ENCODE measurements at regions not wholly inside any gene's neighbourhood (a gene's known extent, or its start where the extent isn't known, plus 50 kb on each side); places are given as distances from the start of the nearest gene placed in this dataset.

DNA sequence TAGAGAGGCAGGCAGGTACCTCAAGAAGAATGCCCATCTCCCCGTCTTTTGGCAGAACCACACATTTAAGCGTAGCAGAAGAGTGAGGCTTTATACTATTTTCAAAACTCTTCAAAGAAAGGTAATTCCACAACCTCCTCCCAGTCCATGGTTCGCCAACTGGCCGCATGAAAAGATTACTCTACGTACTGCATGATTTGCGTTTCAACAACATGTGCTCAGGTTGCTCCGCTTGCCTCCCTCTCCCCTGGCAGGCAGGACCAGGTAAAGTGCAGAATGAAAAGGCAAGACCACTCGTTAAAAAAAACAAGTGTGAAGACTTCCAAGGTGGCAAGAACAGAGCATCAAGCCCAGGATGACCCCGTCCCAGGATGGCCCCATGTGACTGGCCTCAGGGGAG is 143.7 kb downstream of the SP3 start:
- no peak for DNase-seq (ENCODE audit: low read depth)

DNA sequence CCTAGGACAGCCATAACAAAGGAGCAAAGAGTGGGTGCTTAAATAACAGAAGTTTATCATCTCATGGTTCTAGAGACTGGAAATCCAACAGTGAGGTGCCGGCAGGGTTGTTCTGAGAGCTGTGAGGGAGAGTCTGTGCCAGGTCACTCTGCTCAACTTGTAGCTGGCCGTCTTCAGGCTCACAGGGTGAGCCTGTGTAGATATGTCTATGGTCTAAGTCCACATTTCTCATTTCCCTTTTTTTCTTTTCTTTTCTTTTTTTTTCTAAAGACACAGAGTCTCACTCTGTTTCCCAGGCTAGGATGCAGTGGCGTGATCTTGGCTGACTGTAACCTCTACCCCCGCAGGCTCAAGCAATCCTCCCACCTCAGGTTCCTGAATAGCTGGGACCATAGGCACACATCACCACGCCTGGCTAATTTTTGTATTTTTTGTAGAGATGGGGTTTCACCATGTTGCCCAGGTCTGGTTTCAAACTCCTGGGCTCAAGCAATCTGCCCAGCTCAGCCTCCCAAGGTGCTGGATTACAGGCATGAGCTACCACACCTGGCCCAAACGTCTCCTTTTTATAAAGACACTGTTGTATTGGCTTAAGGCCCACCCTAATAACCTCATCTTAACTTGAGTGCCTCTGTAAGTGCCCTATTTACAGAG is 142.2 kb downstream of the SP3 start:
- DNase-seq (ENCODE audit: low read depth): no peak

DNA sequence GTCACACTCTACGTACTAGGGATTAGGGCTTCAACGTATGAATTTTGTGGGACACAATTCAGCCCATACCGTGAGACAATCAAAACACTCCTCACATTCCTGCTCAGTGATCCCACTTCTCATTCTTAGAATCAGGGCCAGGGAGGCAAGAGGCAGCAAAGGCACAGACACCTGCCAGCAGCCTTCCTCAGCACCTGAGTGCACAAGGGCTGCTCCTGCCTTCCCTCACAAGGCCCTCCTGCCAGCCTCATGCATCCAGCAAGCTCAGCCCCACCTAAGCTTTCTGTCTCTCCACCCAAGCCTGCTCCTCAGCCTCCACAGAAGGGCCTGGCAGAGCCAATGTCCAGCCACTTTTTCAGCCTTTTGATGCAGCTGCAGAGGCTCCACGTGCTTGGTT is 141.6 kb downstream of the SP3 start:
- DNase-seq (ENCODE audit: low read depth): no peak

DNA sequence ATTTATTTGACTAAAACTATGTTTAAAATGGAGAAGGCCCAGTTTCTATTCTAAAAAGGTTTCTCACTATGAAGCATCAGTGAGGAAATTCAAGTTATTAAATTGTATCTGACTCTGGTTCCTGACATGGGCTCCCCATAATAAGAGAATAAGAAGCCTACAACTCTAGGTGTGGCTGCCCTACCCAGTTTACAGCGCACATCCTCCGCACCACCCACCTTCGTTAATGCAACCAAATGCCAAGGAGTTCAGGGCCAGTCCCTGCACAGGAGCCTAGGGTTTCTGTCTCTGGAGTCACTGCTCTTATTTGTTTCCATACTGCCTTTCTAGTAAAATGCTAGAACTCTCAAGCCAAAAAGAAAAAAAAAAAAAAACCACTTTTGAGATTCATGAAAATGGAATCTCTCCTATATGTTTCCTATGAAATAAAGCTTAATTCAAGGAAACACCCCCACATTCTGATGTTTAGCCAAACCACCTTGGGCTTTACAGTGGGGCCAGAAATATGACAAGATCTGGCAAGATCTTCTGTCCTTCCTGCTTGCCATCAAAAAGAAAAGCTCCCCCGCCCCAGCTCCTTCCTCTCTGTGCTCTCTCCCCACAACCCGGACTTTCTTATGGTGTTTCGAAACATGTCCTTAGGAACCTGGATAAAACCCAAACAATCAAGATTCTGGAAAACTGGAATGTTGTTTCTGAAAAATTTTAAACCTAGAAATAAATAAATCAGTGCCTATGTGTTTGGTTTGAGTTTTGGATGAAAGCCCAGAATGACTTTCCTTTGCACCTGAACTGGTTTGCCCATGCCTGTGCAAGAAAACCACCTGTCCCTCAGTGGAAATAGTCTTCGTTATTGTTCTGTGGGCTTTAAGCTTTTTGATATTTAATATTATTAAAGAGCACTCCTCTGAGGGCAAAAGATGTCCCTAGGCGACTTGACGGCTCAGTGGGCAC is 136.7 kb downstream of the SP3 start:
- no peak for DNase-seq (ENCODE audit: low read depth)

DNA sequence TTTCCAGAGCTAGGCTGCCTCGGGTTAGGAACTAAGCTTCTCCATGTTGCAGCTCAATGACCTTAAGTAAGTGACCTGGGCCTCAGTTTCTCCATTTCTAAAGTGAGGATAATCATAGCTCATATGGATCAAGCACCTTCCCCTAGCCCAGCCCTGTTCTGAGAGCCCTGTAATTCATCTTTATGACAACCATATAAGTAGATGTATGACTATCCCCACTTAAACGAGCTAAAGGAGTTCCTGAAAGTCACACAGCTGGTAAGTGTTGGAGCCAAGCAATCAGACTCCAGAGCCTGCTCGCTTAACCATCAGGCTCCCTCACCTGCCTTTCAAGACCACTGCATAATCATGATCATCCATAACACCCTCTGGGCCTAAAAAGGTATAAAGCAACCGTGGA is 135.4 kb downstream of the SP3 start:
- no peak for DNase-seq (ENCODE audit: low read depth)

DNA sequence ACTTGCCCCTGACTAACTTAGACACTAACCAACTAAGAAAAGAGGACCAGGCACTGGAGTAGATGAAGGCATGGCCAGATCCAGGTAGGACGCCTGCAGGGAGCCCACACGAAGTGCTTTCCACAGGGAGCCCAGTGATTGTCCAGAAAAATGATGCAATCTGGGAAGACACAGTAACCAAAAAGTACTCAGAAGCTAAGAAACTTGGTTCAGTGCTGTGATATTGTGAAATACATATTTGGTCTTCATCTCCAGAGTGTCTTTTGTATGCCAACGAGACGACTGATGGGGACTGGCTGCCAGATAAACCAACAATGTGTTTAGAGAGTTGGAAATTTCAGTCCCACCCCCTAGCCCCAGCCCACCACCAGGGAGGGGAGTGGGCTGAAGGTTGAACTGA is 135.0 kb downstream of the SP3 start:
- no peak for DNase-seq (ENCODE audit: low read depth)

DNA sequence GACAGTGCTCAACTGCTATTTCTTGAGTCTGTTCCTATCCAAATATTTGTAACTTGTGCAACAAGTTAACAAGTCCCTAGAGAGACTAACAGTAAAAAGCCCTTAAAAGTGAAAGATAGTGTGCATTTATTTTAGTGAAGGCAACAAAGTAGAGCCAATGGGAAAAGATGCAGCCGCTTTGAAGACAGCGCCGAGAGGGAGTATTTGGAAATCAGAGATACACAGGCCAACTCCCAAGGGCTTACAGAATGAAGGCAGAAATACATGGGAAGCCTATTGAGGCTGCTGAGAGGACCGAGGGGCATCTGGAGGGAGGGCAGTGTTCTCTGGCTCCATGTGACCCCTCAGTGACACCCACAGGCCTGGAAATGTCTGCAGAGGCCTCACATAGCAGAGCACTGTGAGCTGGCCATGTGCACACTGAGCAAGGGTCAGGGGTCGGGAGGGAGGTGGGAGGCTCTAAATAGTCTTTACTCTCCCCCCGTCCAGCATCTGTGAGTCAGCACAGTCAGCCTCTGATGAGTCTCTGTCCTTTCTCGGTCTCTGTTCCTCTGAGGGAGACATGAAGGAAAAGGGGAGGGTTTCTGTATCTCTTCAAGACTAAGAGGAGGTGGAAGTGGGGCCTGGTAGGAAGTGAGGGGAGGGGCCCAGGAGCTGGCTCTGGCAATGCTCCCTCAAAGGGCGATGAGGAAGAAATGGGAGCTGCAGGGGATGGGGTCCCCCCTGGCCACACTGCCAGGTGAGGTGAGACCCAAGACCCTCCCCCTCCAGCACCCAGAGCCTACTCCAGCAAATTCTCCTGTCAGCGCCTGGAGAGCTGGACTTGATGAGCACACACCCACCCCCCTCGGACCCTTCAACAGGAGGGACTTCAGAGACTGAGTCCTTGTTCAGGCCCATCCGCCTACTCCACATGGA is 133.6 kb downstream of the SP3 start:
- DNase-seq (ENCODE audit: low read depth): no peak

DNA sequence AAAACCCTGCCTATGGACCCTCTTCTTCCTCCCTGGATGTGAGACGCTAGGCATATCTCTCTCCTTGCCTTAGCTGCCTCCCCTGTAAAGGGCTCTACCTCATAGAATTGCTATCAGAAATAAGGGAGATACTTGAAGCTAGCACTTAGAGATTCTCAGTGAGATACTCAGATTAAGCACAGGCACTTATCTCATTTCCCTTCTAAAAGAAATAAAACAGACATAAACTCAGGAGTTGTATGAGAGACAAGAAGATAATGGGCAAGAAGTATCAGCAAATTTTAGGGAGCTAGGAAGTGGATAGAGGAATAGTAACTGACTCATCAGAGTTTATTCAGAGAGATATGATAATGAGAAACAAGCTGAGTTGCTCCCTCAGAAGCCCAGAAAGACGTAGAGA is 131.0 kb downstream of the SP3 start:
- DNase-seq (ENCODE audit: low read depth): no peak

DNA sequence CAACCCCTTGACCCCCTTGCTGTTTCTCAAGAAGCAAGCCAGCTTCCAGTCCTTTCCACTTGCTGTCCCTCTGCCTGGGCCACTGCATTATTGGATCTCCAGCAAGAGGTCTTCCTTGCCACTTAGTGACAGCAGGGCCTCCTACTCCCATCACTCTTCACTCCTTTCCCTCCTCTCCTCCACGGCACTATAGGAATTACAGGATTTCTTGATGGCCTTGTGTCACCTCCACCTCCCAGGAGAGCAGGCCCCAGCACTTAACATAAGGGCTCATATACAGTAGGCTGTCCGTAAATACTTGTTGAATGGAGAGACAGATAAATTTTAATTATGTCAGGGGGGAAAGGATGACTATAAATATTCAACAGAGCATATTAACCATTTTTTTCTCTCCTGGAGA is 129.4 kb downstream of the SP3 start:
- no peak for DNase-seq (ENCODE audit: low read depth)

DNA sequence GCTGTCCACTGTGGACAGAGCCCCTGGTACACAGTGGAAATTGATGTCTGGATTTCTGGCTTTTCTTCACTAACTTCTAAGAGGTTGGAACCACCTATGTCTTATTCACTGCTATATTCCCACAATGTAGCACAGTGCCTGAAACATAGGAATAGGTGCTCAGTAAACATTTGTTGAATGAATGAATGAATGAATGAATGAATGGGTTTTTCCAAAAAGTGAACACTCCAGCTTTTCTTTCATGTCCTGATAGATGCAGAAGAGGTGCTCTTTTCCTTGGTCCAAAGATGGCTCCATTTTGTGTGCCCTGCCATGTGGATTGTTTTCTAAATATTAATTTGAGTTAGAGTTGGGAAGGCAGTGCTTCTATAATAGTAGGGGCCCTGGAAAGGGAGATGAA is 124.1 kb downstream of the SP3 start:
- DNase-seq (ENCODE audit: low read depth): no peak

DNA sequence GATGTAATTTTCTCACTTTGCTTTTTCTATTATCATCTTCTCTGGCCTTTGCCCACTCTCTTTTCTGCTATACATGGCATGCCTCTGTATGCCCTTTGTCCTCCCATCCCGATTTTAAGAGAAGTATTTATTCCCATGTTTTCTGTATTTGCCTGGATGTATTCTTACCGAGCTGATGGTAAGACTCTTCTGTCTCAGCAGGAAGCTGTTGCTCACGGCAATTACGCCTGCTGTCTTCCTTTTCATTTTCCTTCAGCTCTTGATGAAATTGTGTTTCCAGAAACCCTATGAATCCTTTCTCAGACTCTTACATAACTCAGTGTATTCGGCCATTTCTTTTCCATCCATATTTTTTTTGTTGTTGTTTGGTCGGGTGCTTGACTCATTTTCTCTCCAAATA is 121.6 kb downstream of the SP3 start:
- no peak for DNase-seq (ENCODE audit: low read depth)

DNA sequence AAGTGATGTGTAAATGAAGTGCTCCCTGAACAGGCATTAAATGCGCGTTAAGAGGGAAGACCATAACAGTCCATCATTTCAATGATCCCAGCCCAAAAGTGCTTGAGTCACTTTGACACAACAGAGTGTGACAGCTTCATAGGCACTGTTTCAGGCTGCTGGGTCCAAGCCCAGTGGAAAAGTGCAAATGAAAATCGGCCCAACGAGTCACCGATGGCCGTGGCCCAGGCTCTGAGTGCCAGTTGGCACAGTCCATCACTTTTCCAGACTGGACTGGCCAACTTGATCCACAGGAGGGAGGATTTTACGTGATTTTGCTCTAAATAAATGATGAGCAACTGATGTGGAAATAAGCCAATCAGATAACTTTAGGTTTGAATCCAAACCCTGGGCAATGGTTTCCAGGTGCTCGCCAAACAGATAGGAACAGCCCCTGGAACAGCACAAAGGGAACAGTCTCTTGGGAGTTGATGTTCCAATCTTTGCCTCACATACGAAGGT is 114.0 kb downstream of the SP3 start:
- DNase-seq (ENCODE audit: low read depth): no peak

DNA sequence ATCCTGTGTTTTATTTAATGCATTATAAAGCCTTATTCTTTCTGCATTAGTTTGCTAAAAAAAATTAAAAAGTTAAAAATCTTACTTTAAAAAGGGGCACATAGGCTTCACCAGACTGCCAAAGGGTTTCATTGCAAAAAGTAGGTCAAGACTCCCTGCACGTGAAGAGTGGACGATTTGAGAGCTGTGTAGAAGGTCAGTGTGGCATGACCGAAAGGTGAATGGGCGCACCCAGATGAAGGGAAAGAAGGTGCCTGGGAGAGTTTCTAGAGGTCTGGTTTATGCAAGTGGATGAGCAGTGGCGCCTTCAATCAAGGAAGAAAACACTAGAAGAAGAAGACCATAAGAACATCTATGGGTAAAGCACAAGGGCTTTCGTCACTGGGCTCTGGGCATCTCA is 111.0 kb downstream of the SP3 start:
- no peak for DNase-seq (ENCODE audit: low read depth)

DNA sequence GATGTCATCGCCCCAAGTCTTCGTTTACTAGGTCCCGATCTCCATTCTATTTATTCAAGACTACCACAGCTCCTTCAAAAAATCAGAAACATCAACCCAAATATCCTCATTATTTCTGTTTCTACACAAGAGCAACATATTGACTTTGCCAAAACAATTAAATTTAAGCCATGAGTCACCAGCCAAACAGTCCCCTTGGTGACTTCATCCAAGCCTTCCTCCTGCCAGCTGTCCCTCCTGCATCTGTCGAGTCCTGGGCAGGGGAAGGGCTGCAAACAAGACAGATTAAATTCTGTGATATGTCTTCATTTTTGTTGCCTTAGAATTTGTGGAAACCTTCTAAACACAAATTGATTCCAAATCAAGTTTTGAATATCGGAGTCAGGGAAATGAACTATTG is 110.3 kb downstream of the SP3 start:
- no peak for DNase-seq (ENCODE audit: low read depth)

DNA sequence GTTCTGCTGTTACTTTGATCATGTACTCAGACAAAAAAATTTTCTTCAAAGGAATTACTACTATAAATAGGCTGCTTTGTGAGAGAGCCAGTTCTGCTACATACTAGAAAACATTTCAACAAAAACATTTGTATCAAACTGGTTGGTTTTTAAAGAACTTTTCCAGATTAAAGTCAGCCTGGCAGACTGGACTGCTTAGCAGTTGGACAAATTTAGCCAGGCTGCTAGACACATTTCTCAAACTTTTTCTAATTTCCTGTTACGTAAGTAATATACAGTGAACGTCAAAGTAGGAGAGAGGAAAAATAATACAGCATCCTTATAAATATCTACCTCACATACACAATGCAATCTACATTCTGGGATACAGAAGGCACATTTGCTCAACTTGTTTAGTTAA is 109.5 kb downstream of the SP3 start:
- DNase-seq (ENCODE audit: low read depth): no peak

Measured in stimulated activated CD8-positive, alpha-beta memory T cell treated with anti-CD3 and anti-CD28 coated beads, Interleukin-7, amount 100 ng/mL, for 24 hours (primary cell).